ENCODE measurements at regions not wholly inside any gene's neighbourhood (a gene's known extent, or its start where the extent isn't known, plus 50 kb on each side); places are given as distances from the start of the nearest gene placed in this dataset.

GRCh38 chr10:123582084-123582989 lies 83.8 kb upstream of the GPR26 start:
- Histone ChIP-seq H3K36me3 (ENCODE audit: insufficient read depth, low read length) (no peaks in the 10 kb centered on the region), H3K9ac (ENCODE audit: low read depth, low read length) (no peak overlapping the region), H3K79me2 (ENCODE audit: insufficient read depth, low read length) (no peaks in the 10 kb centered on the region), H3K4me3 (ENCODE audit: low read depth in 1 of 2, low read length in 2 of 2) (no peak overlapping the region), H3K27ac (ENCODE audit: low read length) (no peak overlapping the region), H3K4me1 (ENCODE audit: insufficient read depth, low read length) (peaks cover 10% of the 10 kb centered on the region), H3K27me3 (ENCODE audit: insufficient read depth, low read length, poor library complexity) (peaks cover 14% of the 10 kb centered on the region), H3K9me3 (ENCODE audit: insufficient read depth, low read length, severe bottlenecking) (no peaks in the 10 kb centered on the region), H3K4me2 (ENCODE audit: insufficient read depth, low read length) (no peak overlapping the region), H4K20me1 (ENCODE audit: insufficient read depth, low read length) (no peaks in the 10 kb centered on the region), H2AFZ (ENCODE audit: low read depth, low read length) (no peak overlapping the region)
- peak; percentile 78 for DNase-seq
- peak; percentile 93 for ATAC-seq (ENCODE audit: insufficient read depth, low read depth)
- TF ChIP-seq EZH2 (IDR thresholded peaks at IDR 0.05; ENCODE audit: borderline replicate concordance, low read depth, low read length, severe bottlenecking) = no peak
- TF ChIP-seq CTCF (IDR thresholded peaks at IDR 0.05; ENCODE audit: borderline replicate concordance, extremely low read depth, low read length, poor library complexity, severe bottlenecking) = peak; percentile 98

GRCh38 chr10:123583639-123584418 lies 82.3 kb upstream of the GPR26 start:
- DNase-seq = no peak
- peaks cover 10% of the 10 kb centered on the region for H3K4me1 ChIP-seq (ENCODE audit: insufficient read depth, low read length)
- H3K4me3 ChIP-seq (ENCODE audit: low read depth in 1 of 2, low read length in 2 of 2) = no peak overlapping the region
- no peaks in the 10 kb centered on the region for H3K79me2 ChIP-seq (ENCODE audit: insufficient read depth, low read length)
- no peak for ATAC-seq (ENCODE audit: insufficient read depth, low read depth)
- TF ChIP-seq CTCF (IDR thresholded peaks at IDR 0.05; ENCODE audit: borderline replicate concordance, extremely low read depth, low read length, poor library complexity, severe bottlenecking) (peak; percentile 28), EZH2 (IDR thresholded peaks at IDR 0.05; ENCODE audit: borderline replicate concordance, low read depth, low read length, severe bottlenecking) (no peak)
- no peaks in the 10 kb centered on the region for H3K9me3 ChIP-seq (ENCODE audit: insufficient read depth, low read length, severe bottlenecking)
- no peak overlapping the region for H2AFZ ChIP-seq (ENCODE audit: low read depth, low read length)
- H3K27ac ChIP-seq (ENCODE audit: low read length) = no peak overlapping the region
- H3K36me3 ChIP-seq (ENCODE audit: insufficient read depth, low read length) = no peaks in the 10 kb centered on the region
- no peak overlapping the region for H3K9ac ChIP-seq (ENCODE audit: low read depth, low read length)
- no peak overlapping the region for H3K4me2 ChIP-seq (ENCODE audit: insufficient read depth, low read length)
- H3K27me3 ChIP-seq (ENCODE audit: insufficient read depth, low read length, poor library complexity) = peaks cover 10% of the 10 kb centered on the region
- no peaks in the 10 kb centered on the region for H4K20me1 ChIP-seq (ENCODE audit: insufficient read depth, low read length)

- no peak overlapping the region for H3K9ac ChIP-seq (ENCODE audit: low read depth, low read length)
- no peak overlapping the region for H3K4me2 ChIP-seq (ENCODE audit: insufficient read depth, low read length)
Measured at GRCh38 chr10:123584419-123584775, 81.8 kb upstream of the GPR26 start.

More at GRCh38 chr10:123584419-123584775, 81.8 kb upstream of the GPR26 start:
- H3K79me2 ChIP-seq (ENCODE audit: insufficient read depth, low read length) = no peaks in the 10 kb centered on the region
- no peak overlapping the region for H3K27ac ChIP-seq (ENCODE audit: low read length)
- H2AFZ ChIP-seq (ENCODE audit: low read depth, low read length) = no peak overlapping the region
- peaks cover 5% of the 10 kb centered on the region for H3K27me3 ChIP-seq (ENCODE audit: insufficient read depth, low read length, poor library complexity)
- TF ChIP-seq CTCF (IDR thresholded peaks at IDR 0.05; ENCODE audit: borderline replicate concordance, extremely low read depth, low read length, poor library complexity, severe bottlenecking) = peak; percentile 29
- no peak for TF ChIP-seq EZH2 (IDR thresholded peaks at IDR 0.05; ENCODE audit: borderline replicate concordance, low read depth, low read length, severe bottlenecking)
- ATAC-seq (ENCODE audit: insufficient read depth, low read depth) (no peak), DNase-seq (no peak)
- H3K9me3 ChIP-seq (ENCODE audit: insufficient read depth, low read length, severe bottlenecking) = no peaks in the 10 kb centered on the region
- H4K20me1 ChIP-seq (ENCODE audit: insufficient read depth, low read length) = no peaks in the 10 kb centered on the region
- H3K36me3 ChIP-seq (ENCODE audit: insufficient read depth, low read length) = no peaks in the 10 kb centered on the region
- peaks cover 10% of the 10 kb centered on the region for H3K4me1 ChIP-seq (ENCODE audit: insufficient read depth, low read length)
- no peak overlapping the region for H3K4me3 ChIP-seq (ENCODE audit: low read depth in 1 of 2, low read length in 2 of 2)

Data from DND-41 (cell line).